Vagina (tissue), 2 donors: ENCODE measurements at regions not wholly inside any gene's neighbourhood (a gene's known extent, or its start where the extent isn't known, plus 50 kb on each side); places are given as distances from the start of the nearest gene placed in this dataset.

Experiments used
- DNase-seq, 2 donors: peaks; one replicate each; pipeline ENCODE4 v3.0.0-alpha.2; 2017; ENCODE audit errors: extremely low spot score in 2 of 2
- H3K27ac ChIP-seq: fragments of 200-600 bp; sonication (generic); one replicate; pipeline ENCODE4 v1.5.1; 2019
- H3K27me3 ChIP-seq: fragments of 200-600 bp; sonication (generic); one replicate; pipeline ENCODE4 v1.5.1; 2019
- H3K36me3 ChIP-seq, 2 donors: fragments of 200-600 bp; sonication (generic); one replicate each; pipeline ENCODE4 v1.5.1; 2017 to 2019
- H3K4me1 ChIP-seq: fragments of 200-600 bp; sonication (generic); one replicate; pipeline ENCODE4 v1.5.1; 2019
- H3K4me3 ChIP-seq, 2 donors: fragments of 200-600 bp; sonication (generic); 1 replicate in 1 of 2; 2 replicates in 1 of 2; pipeline ENCODE4 v1.5.1; 2016 to 2019
- H3K9me3 ChIP-seq: fragments of 200-600 bp; sonication (generic); one replicate; pipeline ENCODE4 v1.5.1; 2019
- POLR2A ChIP-seq, 2 donors: fragments of 450-650 bp; IDR thresholded peaks; one replicate each; pipeline ENCODE4 v1.6.1; 2017; ENCODE audit warnings: antibody characterized with exemption in 2 of 2, mild to moderate bottlenecking in 2 of 2, moderate library complexity in 2 of 2
- POLR2AphosphoS5 ChIP-seq, 2 donors: sonication (generic); formaldehyde crosslinking; IDR thresholded peaks; one replicate each; pipeline ENCODE4 v1.9.0; 2017; ENCODE audit warnings: antibody characterized with exemption in 2 of 2, mild to moderate bottlenecking in 2 of 2, low read depth in 1 of 2; ENCODE audit not compliant: insufficient read depth in 1 of 2
- intact Hi-C: fragments of 100-400 bp; cut with DNase I; formaldehyde crosslinking; loops from one replicate; pipeline ENCODE4 v1.15.1; 2023
- TF ChIP-seq, protein P1 (sequence below), 3 experiments: fragments of 450-650 bp in 2 of 3; fragments of 200-600 bp in 1 of 3; sonication (generic) in 1 of 3; IDR thresholded peaks; one replicate each; pipeline ENCODE4 v1.5.1; 2017 to 2019; ENCODE audit warnings: antibody characterized with exemption in 3 of 3, mild to moderate bottlenecking in 2 of 3, moderate library complexity in 2 of 3

DNA sequence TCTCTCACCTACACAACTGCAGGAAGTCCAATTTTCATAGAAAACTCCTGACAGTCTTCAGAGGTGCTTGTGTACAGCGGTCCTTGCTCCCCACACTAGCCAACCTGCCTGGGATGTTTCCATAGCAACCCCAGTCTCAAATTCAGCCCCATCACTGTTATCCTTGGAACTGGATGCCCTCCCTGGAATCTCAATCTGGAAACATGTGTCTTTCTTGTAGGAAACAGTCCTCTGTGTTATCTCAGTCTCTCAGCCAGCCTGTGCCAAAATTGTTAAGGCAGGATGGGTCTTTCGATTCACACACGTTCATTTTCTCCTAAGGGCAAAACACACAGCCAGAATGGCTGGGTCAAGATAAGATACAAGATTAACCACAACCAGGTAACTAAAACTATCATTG lies 295.5 kb upstream of the RND3 start:
- Histone ChIP-seq H3K27ac (no peak overlapping the region), H3K4me3 (no peak overlapping the region), H3K4me1 (peaks cover 10% of the 10 kb centered on the region), H3K27me3 (no peaks in the 10 kb centered on the region), H3K36me3 (no peaks in the 10 kb centered on the region), H3K9me3 (no peaks in the 10 kb centered on the region)
- TF ChIP-seq, protein P1, sequence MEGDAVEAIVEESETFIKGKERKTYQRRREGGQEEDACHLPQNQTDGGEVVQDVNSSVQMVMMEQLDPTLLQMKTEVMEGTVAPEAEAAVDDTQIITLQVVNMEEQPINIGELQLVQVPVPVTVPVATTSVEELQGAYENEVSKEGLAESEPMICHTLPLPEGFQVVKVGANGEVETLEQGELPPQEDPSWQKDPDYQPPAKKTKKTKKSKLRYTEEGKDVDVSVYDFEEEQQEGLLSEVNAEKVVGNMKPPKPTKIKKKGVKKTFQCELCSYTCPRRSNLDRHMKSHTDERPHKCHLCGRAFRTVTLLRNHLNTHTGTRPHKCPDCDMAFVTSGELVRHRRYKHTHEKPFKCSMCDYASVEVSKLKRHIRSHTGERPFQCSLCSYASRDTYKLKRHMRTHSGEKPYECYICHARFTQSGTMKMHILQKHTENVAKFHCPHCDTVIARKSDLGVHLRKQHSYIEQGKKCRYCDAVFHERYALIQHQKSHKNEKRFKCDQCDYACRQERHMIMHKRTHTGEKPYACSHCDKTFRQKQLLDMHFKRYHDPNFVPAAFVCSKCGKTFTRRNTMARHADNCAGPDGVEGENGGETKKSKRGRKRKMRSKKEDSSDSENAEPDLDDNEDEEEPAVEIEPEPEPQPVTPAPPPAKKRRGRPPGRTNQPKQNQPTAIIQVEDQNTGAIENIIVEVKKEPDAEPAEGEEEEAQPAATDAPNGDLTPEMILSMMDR (IDR thresholded peaks at IDR 0.05) = no peak
- TF ChIP-seq POLR2AphosphoS5 (IDR thresholded peaks at IDR 0.05; ENCODE audit: insufficient read depth in 1 of 2, low read depth in 1 of 2) (no peak), POLR2A (IDR thresholded peaks at IDR 0.05) (no peak)
- DNase-seq = no peak
- intact Hi-C loops = no loop called here

DNA sequence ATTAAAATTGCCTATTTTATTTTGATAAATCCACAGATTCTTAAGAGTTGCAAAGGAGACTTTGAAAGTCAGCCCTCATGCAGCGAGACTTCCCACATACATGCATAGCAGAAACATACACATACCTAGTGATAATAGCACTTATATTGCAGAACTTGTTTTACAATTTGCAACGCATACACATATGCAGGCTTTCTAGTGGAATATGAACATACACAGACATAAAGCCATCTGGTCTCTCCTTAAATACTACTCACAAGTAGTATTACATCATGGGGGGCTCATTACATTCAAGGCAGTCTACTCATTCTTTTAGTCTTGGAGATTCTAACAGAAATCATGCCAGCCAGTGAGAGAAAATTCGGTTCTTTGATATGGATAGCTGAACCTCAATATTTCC lies 295.1 kb upstream of the RND3 start:
- intact Hi-C loops = no loop called here
- H3K9me3 ChIP-seq = no peaks in the 10 kb centered on the region
- H3K4me1 ChIP-seq = peaks cover 10% of the 10 kb centered on the region
- DNase-seq = no peak
- TF ChIP-seq POLR2AphosphoS5 (IDR thresholded peaks at IDR 0.05; ENCODE audit: insufficient read depth in 1 of 2, low read depth in 1 of 2) (no peak), POLR2A (IDR thresholded peaks at IDR 0.05) (no peak)
- TF ChIP-seq, protein P1 (IDR thresholded peaks at IDR 0.05) = no peak
- no peaks in the 10 kb centered on the region for H3K27me3 ChIP-seq
- H3K36me3 ChIP-seq = no peaks in the 10 kb centered on the region
- no peak overlapping the region for H3K27ac ChIP-seq
- no peak overlapping the region for H3K4me3 ChIP-seq

DNA sequence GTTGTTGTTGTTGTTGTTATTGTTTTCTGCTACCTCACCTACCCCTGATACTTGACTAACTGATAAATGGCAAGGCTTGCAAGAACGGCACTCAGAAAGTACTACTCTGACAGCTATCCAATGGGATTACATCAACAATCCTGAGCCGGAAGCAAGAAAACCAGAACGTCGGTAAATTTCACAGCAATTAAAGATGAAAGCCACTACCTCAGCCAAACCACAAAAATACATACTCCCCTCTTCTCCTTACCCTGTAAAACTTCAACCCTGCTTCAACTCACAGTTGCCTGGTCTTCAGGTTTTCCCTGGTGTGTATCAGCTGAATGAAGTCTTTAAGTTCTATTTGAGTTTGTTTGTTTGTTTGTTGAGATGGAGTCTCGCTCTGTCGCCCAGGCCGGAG lies 293.7 kb upstream of the RND3 start:
- no peaks in the 10 kb centered on the region for H3K36me3 ChIP-seq
- no peaks in the 10 kb centered on the region for H3K27me3 ChIP-seq
- intact Hi-C loops = no loop called here
- no peak overlapping the region for H3K27ac ChIP-seq
- no peaks in the 10 kb centered on the region for H3K9me3 ChIP-seq
- no peak for TF ChIP-seq POLR2A (IDR thresholded peaks at IDR 0.05)
- TF ChIP-seq POLR2AphosphoS5 (IDR thresholded peaks at IDR 0.05; ENCODE audit: insufficient read depth in 1 of 2, low read depth in 1 of 2) = no peak
- TF ChIP-seq, protein P1 (IDR thresholded peaks at IDR 0.05) = no peak
- no peak for DNase-seq
- peaks cover 10% of the 10 kb centered on the region for H3K4me1 ChIP-seq
- H3K4me3 ChIP-seq = no peak overlapping the region

DNA sequence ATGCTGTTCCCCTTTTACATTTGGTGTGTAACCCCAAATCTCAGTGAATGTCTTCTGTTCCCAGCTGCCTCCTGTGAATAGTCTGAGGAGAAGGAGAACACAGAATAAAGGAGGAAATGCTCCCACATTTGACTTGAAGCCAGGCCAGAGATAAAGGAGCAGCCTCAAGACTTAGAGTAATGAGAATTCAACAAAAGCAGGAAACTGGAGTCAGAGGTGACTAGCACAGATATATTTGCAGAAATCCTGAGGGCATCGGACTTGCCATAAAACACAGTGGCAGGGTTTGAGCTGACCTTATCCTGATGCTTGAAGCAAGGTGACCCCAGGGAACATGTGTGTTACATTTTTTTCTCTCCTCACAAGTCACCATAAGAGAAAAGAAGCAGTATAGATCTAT lies 291.4 kb upstream of the RND3 start:
- Histone ChIP-seq H3K4me3 (no peak overlapping the region), H3K27me3 (no peaks in the 10 kb centered on the region), H3K27ac (no peak overlapping the region), H3K36me3 (no peaks in the 10 kb centered on the region), H3K4me1 (peaks cover 10% of the 10 kb centered on the region), H3K9me3 (no peaks in the 10 kb centered on the region)
- intact Hi-C loops = no loop called here
- no peak for DNase-seq
- TF ChIP-seq POLR2A (IDR thresholded peaks at IDR 0.05) (no peak), POLR2AphosphoS5 (IDR thresholded peaks at IDR 0.05; ENCODE audit: insufficient read depth in 1 of 2, low read depth in 1 of 2) (no peak)
- TF ChIP-seq, protein P1 (IDR thresholded peaks at IDR 0.05) = no peak

DNA sequence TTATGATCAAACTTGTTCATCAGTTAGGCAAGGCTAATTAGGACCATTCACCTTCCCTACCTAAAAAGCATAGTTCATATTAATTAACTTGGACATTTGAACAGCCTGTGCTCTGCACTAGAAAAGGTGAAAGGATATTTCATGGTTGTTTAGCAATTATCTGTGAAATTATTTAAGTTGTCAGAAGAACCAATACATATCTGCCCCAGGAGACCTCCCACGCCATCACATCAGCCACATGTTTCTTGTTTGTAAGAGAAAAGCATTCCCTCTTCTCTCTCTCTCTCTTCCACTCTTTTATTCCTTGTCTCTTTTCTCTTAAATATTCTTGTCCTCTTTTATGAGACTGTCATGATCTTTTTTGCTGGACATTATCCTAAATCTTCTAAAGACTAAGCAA lies 282.0 kb upstream of the RND3 start:
- no peak overlapping the region for H3K4me3 ChIP-seq
- DNase-seq = no peak
- H3K27ac ChIP-seq = no peak overlapping the region
- H3K4me1 ChIP-seq = no peaks in the 10 kb centered on the region
- H3K9me3 ChIP-seq = no peaks in the 10 kb centered on the region
- TF ChIP-seq POLR2A (IDR thresholded peaks at IDR 0.05) = no peak
- no peak for TF ChIP-seq POLR2AphosphoS5 (IDR thresholded peaks at IDR 0.05; ENCODE audit: insufficient read depth in 1 of 2, low read depth in 1 of 2)
- TF ChIP-seq, protein P1 (IDR thresholded peaks at IDR 0.05) = no peak
- no peaks in the 10 kb centered on the region for H3K36me3 ChIP-seq
- intact Hi-C loops = no loop called here
- no peaks in the 10 kb centered on the region for H3K27me3 ChIP-seq
